ENCODE measurements at regions not wholly inside any gene's neighbourhood (a gene's known extent, or its start where the extent isn't known, plus 50 kb on each side); places are given as distances from the start of the nearest gene placed in this dataset.

GRCh38 chr5:124444147-124444775, 302.2 kb downstream of the ZNF608 start:
- no peaks in the 10 kb centered on the region for H3K9me3 ChIP-seq (ENCODE audit: control insufficient read depth in 4 of 4, low read length in 3 of 4)
- no peak overlapping the region for H3K9ac ChIP-seq (ENCODE audit: low read depth in 1 of 2, low read length in 2 of 2)
- H3K4me3 ChIP-seq (ENCODE audit: low read depth in 1 of 3, low read length in 3 of 3) = no peak overlapping the region
- DNase-seq (ENCODE audit: low spot score) = no peak
- no peaks in the 10 kb centered on the region for H3K27me3 ChIP-seq (ENCODE audit: control insufficient read depth in 4 of 4, insufficient read depth in 4 of 4, low read length in 3 of 4)
- H3K4me1 ChIP-seq (ENCODE audit: control insufficient read depth in 4 of 4, insufficient read depth in 4 of 4, low read length in 3 of 4) = no peaks in the 10 kb centered on the region
- H3K27ac ChIP-seq (ENCODE audit: low read depth in 1 of 2, low read length in 2 of 2) = no peak overlapping the region
- H3K36me3 ChIP-seq (ENCODE audit: control insufficient read depth in 4 of 4, insufficient read depth in 3 of 4, low read depth in 1 of 4, low read length in 3 of 4) = no peaks in the 10 kb centered on the region
- TF ChIP-seq NR2F2 (IDR thresholded peaks at IDR 0.05) = no peak
- 90% methylated on average over 4 of the region's 4 CpGs for WGBS

DNA sequence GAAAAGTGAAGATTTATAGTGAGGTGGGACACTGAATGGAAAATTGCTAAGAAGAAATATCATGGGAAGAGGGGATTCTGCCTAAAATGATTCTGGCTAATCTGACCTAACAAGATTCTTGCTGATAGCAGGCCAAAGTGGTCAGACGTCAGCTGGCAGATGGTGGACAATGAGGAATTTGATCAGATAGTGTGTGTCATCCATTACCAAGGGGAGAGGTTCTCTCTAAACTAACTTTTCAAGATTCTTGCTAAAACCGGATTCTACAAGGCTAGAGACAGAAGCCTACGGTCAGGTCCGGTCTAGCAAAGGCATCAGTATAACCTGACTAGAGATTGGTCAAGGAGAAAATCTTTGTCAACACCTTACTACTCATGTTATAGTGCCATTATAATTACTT, 306.0 kb downstream of the ZNF608 start:
- 90% methylated on average over 4 of the region's 4 CpGs for WGBS
- no peak for DNase-seq (ENCODE audit: low spot score)
- Histone ChIP-seq H3K4me1 (ENCODE audit: control insufficient read depth in 4 of 4, insufficient read depth in 4 of 4, low read length in 3 of 4) (no peaks in the 10 kb centered on the region), H3K36me3 (ENCODE audit: control insufficient read depth in 4 of 4, insufficient read depth in 3 of 4, low read depth in 1 of 4, low read length in 3 of 4) (no peaks in the 10 kb centered on the region), H3K4me3 (ENCODE audit: low read depth in 1 of 3, low read length in 3 of 3) (no peak overlapping the region), H3K9ac (ENCODE audit: low read depth in 1 of 2, low read length in 2 of 2) (no peak overlapping the region), H3K27me3 (ENCODE audit: control insufficient read depth in 4 of 4, insufficient read depth in 4 of 4, low read length in 3 of 4) (no peaks in the 10 kb centered on the region), H3K27ac (ENCODE audit: low read depth in 1 of 2, low read length in 2 of 2) (no peak overlapping the region), H3K9me3 (ENCODE audit: control insufficient read depth in 4 of 4, low read length in 3 of 4) (no peaks in the 10 kb centered on the region)
- TF ChIP-seq RAD21 (IDR thresholded peaks at IDR 0.05) = no peak

- H3K27me3 ChIP-seq (ENCODE audit: control insufficient read depth in 4 of 4, insufficient read depth in 4 of 4, low read length in 3 of 4) = no peaks in the 10 kb centered on the region
- H3K4me1 ChIP-seq (ENCODE audit: control insufficient read depth in 4 of 4, insufficient read depth in 4 of 4, low read length in 3 of 4) = no peaks in the 10 kb centered on the region
- TF ChIP-seq, protein P1, sequence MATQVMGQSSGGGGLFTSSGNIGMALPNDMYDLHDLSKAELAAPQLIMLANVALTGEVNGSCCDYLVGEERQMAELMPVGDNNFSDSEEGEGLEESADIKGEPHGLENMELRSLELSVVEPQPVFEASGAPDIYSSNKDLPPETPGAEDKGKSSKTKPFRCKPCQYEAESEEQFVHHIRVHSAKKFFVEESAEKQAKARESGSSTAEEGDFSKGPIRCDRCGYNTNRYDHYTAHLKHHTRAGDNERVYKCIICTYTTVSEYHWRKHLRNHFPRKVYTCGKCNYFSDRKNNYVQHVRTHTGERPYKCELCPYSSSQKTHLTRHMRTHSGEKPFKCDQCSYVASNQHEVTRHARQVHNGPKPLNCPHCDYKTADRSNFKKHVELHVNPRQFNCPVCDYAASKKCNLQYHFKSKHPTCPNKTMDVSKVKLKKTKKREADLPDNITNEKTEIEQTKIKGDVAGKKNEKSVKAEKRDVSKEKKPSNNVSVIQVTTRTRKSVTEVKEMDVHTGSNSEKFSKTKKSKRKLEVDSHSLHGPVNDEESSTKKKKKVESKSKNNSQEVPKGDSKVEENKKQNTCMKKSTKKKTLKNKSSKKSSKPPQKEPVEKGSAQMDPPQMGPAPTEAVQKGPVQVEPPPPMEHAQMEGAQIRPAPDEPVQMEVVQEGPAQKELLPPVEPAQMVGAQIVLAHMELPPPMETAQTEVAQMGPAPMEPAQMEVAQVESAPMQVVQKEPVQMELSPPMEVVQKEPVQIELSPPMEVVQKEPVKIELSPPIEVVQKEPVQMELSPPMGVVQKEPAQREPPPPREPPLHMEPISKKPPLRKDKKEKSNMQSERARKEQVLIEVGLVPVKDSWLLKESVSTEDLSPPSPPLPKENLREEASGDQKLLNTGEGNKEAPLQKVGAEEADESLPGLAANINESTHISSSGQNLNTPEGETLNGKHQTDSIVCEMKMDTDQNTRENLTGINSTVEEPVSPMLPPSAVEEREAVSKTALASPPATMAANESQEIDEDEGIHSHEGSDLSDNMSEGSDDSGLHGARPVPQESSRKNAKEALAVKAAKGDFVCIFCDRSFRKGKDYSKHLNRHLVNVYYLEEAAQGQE (IDR thresholded peaks at IDR 0.05) = no peak
- TF ChIP-seq NR2F2 (IDR thresholded peaks at IDR 0.05) = no peak
- TF ChIP-seq YY1 (IDR thresholded peaks at IDR 0.05) = no peak
- TF ChIP-seq GABPA (IDR thresholded peaks at IDR 0.05 in 1 of 2, conservative IDR thresholded peaks at IDR 0.05 in 1 of 2) = no peak
- TF ChIP-seq CTCF (IDR thresholded peaks at IDR 0.05; ENCODE audit: low read depth, low read length, missing input control) = no peak
- TF ChIP-seq FOXA1 (IDR thresholded peaks at IDR 0.05) = no peak
- no peak for TF ChIP-seq RAD21 (IDR thresholded peaks at IDR 0.05)
- no peak for TF ChIP-seq TAF1 (conservative IDR thresholded peaks at IDR 0.05)
- TF ChIP-seq HNF4G (IDR thresholded peaks at IDR 0.05) = no peak
- no peak for TF ChIP-seq ATF3 (IDR thresholded peaks at IDR 0.05)
- TF ChIP-seq MAX (IDR thresholded peaks at IDR 0.05) = no peak
- TF ChIP-seq JUND (IDR thresholded peaks at IDR 0.05) = no peak
- no peak for TF ChIP-seq FOXA2 (IDR thresholded peaks at IDR 0.05)
- TF ChIP-seq, protein P2, sequence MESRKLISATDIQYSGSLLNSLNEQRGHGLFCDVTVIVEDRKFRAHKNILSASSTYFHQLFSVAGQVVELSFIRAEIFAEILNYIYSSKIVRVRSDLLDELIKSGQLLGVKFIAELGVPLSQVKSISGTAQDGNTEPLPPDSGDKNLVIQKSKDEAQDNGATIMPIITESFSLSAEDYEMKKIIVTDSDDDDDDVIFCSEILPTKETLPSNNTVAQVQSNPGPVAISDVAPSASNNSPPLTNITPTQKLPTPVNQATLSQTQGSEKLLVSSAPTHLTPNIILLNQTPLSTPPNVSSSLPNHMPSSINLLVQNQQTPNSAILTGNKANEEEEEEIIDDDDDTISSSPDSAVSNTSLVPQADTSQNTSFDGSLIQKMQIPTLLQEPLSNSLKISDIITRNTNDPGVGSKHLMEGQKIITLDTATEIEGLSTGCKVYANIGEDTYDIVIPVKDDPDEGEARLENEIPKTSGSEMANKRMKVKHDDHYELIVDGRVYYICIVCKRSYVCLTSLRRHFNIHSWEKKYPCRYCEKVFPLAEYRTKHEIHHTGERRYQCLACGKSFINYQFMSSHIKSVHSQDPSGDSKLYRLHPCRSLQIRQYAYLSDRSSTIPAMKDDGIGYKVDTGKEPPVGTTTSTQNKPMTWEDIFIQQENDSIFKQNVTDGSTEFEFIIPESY (IDR thresholded peaks at IDR 0.05) = no peak
- WGBS = 91% methylated on average over 3 of the region's 3 CpGs
- H3K36me3 ChIP-seq (ENCODE audit: control insufficient read depth in 4 of 4, insufficient read depth in 3 of 4, low read depth in 1 of 4, low read length in 3 of 4) = no peaks in the 10 kb centered on the region
- H3K9me3 ChIP-seq (ENCODE audit: control insufficient read depth in 4 of 4, low read length in 3 of 4) = no peaks in the 10 kb centered on the region
- H3K9ac ChIP-seq (ENCODE audit: low read depth in 1 of 2, low read length in 2 of 2) = no peak overlapping the region
- DNase-seq (ENCODE audit: low spot score) = no peak
- no peak overlapping the region for H3K4me3 ChIP-seq (ENCODE audit: low read depth in 1 of 3, low read length in 3 of 3)
- no peak overlapping the region for H3K27ac ChIP-seq (ENCODE audit: low read depth in 1 of 2, low read length in 2 of 2)
Observed at GRCh38 chr5:124439609-124440008, 306.8 kb downstream of the ZNF608 start.
